Body of pancreas (tissue), 4 donors: ENCODE measurements at regions not wholly inside any gene's neighbourhood (a gene's known extent, or its start where the extent isn't known, plus 50 kb on each side); places are given as distances from the start of the nearest gene placed in this dataset.

Source experiments
- CTCF ChIP-seq, 7 experiments: fragments of 450-650 bp in 4 of 7; fragments of 200-600 bp in 3 of 7; sonication (generic) in 3 of 7; IDR thresholded peaks; one replicate each; pipeline ENCODE4 v1.5.1; 2016 to 2019; ENCODE audit warnings: antibody characterized with exemption in 7 of 7
- POLR2A ChIP-seq, 3 donors: fragments of 450-650 bp; IDR thresholded peaks; one replicate each; pipeline ENCODE4 v1.6.1; 2016; ENCODE audit warnings: antibody characterized with exemption in 3 of 3, mild to moderate bottlenecking in 2 of 3

DNA sequence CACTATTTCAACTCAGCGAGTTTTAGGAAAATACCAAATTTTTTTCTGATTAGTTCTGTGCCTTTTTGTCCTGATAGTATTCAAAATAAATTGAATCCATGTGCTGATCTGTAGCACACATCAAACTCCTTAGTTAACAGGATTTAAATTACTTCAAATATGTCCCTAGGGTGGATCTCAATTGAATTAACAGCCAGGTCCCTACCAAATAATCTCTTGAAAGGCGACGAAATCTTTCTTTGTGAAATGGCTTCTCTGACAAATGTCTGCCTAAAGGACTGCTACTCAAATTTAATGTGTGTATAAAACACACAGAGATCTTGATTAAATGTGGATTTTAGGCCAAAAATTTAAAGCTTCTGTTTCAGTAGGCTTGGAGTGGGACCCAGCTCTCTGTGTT lies 989.6 kb upstream of the KCND2 start:
- TF ChIP-seq CTCF (IDR thresholded peaks at IDR 0.05) (no peak), POLR2A (IDR thresholded peaks at IDR 0.05) (no peak)
